ENCODE measurements at regions not wholly inside any gene's neighbourhood (a gene's known extent, or its start where the extent isn't known, plus 50 kb on each side); places are given as distances from the start of the nearest gene placed in this dataset.

- TF ChIP-seq CTCF (IDR thresholded peaks at IDR 0.05; ENCODE audit: low read depth, low read length, missing control alignments), result no peak
- DNase-seq (ENCODE audit: extremely low read depth, low read depth), result peak; percentile 69
- no peak overlapping the region for H3K4me3 ChIP-seq (replicated peaks; ENCODE audit: low read depth, low read length)
Observed at GRCh38 chr5:53249529-53250200, 140.1 kb upstream of the MOCS2 start.

- DNase-seq (ENCODE audit: extremely low read depth, low read depth), result no peak
- no peak overlapping the region for H3K4me3 ChIP-seq (replicated peaks; ENCODE audit: low read depth, low read length)
- TF ChIP-seq CTCF (IDR thresholded peaks at IDR 0.05; ENCODE audit: low read depth, low read length, missing control alignments), result no peak
Observed at GRCh38 chr5:53250201-53250550, 140.6 kb upstream of the MOCS2 start.

- no peak for TF ChIP-seq CTCF (IDR thresholded peaks at IDR 0.05; ENCODE audit: low read depth, low read length, missing control alignments)
- no peak overlapping the region for H3K4me3 ChIP-seq (replicated peaks; ENCODE audit: low read depth, low read length)
- no peak for DNase-seq (ENCODE audit: extremely low read depth, low read depth)
Observed at GRCh38 chr5:53253421-53253871, 143.9 kb upstream of the MOCS2 start.

- DNase-seq (ENCODE audit: extremely low read depth, low read depth), result no peak
- no peak for TF ChIP-seq CTCF (IDR thresholded peaks at IDR 0.05; ENCODE audit: low read depth, low read length, missing control alignments)
- H3K4me3 ChIP-seq (replicated peaks; ENCODE audit: low read depth, low read length), result no peak overlapping the region
Observed at GRCh38 chr5:53256746-53257145, 147.2 kb upstream of the MOCS2 start.

GRCh38 chr5:53257806-53258373, 148.3 kb upstream of the MOCS2 start:
- no peak overlapping the region for H3K4me3 ChIP-seq (replicated peaks; ENCODE audit: low read depth, low read length)
- TF ChIP-seq CTCF (IDR thresholded peaks at IDR 0.05; ENCODE audit: low read depth, low read length, missing control alignments), result no peak
- no peak for DNase-seq (ENCODE audit: extremely low read depth, low read depth)

- TF ChIP-seq CTCF (IDR thresholded peaks at IDR 0.05; ENCODE audit: low read depth, low read length, missing control alignments), result no peak
- DNase-seq (ENCODE audit: extremely low read depth, low read depth), result no peak
Observed at GRCh38 chr5:53259176-53259575, 149.6 kb upstream of the MOCS2 start.

More at GRCh38 chr5:53259176-53259575, 149.6 kb upstream of the MOCS2 start:
- no peak overlapping the region for H3K4me3 ChIP-seq (replicated peaks; ENCODE audit: low read depth, low read length)
